Nephron (organoid): ENCODE measurements at regions not wholly inside any gene's neighbourhood (a gene's known extent, or its start where the extent isn't known, plus 50 kb on each side); places are given as distances from the start of the nearest gene placed in this dataset.

Experiments
- H3K27ac Mint-ChIP-seq, 3 experiments: 2 replicates each; pipeline ENCODE4 v1.8.0; 2020; ENCODE audit warnings: mixed read lengths in 3 of 3, mild to moderate bottlenecking in 2 of 3, moderate library complexity in 1 of 3
- H3K27me3 Mint-ChIP-seq: 2 replicates; pipeline ENCODE4 v1.8.0; 2021; ENCODE audit warnings: low read depth, mild to moderate bottlenecking, moderate library complexity, mixed read lengths
- H3K36me3 Mint-ChIP-seq: 2 replicates; pipeline ENCODE4 v1.8.0; 2020; ENCODE audit warnings: low read depth, mixed read lengths
- H3K4me1 Mint-ChIP-seq: 2 replicates; pipeline ENCODE4 v1.8.0; 2020; ENCODE audit warnings: mixed read lengths
- H3K4me3 Mint-ChIP-seq, 3 experiments: 2 replicates each; pipeline ENCODE4 v1.8.0; 2020; ENCODE audit warnings: mild to moderate bottlenecking in 3 of 3, mixed read lengths in 3 of 3, moderate library complexity in 2 of 3
- H3K9me3 Mint-ChIP-seq: 2 replicates; pipeline ENCODE4 v1.8.0; 2020; ENCODE audit warnings: mixed read lengths
- CTCF ChIP-seq, 3 experiments: fragments of 200-600 bp; sonication (generic); IDR thresholded peaks; one replicate each; pipeline ENCODE4 v1.5.0; 2021; ENCODE audit warnings: antibody characterized with exemption in 3 of 3; ENCODE audit not compliant: unreplicated experiment in 3 of 3

GRCh38 chr3:153066983-153067382, 95.0 kb upstream of the RAP2B start:
- TF ChIP-seq CTCF (IDR thresholded peaks at IDR 0.05; ENCODE audit: unreplicated experiment in 3 of 3): no peak
- no peak overlapping the region for H3K4me3 Mint-ChIP-seq

GRCh38 chr3:153069598-153070510, 92.2 kb upstream of the RAP2B start:
- Mint-ChIP-seq H3K4me3 (no peak overlapping the region), H3K27ac (no peak overlapping the region), H3K27me3 (no peaks in the 10 kb centered on the region), H3K9me3 (no peaks in the 10 kb centered on the region), H3K36me3 (no peaks in the 10 kb centered on the region), H3K4me1 (peaks cover 5% of the 10 kb centered on the region)
- no peak for TF ChIP-seq CTCF (IDR thresholded peaks at IDR 0.05; ENCODE audit: unreplicated experiment in 3 of 3)

More at GRCh38 chr3:153066983-153067382, 95.0 kb upstream of the RAP2B start:
- H3K9me3 Mint-ChIP-seq: no peaks in the 10 kb centered on the region
- no peaks in the 10 kb centered on the region for H3K36me3 Mint-ChIP-seq
- no peak overlapping the region for H3K27ac Mint-ChIP-seq
- peaks cover 5% of the 10 kb centered on the region for H3K4me1 Mint-ChIP-seq
- no peaks in the 10 kb centered on the region for H3K27me3 Mint-ChIP-seq

GRCh38 chr3:153070511-153070868, 91.5 kb upstream of the RAP2B start:
- Mint-ChIP-seq H3K9me3 (no peaks in the 10 kb centered on the region), H3K4me1 (peaks cover 5% of the 10 kb centered on the region), H3K4me3 (no peak overlapping the region), H3K36me3 (no peaks in the 10 kb centered on the region), H3K27ac (no peak overlapping the region), H3K27me3 (no peaks in the 10 kb centered on the region)
- no peak for TF ChIP-seq CTCF (IDR thresholded peaks at IDR 0.05; ENCODE audit: unreplicated experiment in 3 of 3)

DNA sequence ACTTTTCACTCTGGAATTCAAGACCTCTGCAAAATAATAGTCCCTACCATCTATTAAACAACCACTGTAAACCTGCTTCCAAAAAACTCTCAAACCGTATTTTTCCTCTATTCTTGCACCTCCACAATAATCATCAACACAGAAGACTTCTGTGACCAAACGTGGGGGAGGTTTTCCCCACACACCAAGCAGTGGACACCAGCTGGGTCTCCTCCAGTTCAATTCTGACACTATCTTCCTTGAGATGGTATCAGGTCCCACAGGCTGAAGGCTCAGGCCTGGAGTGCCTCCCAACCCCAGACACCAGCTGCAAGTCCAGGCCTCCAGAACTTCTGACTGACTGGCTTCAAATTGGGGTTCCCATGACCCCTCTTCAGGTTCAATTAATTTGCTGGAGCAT, 89.6 kb upstream of the RAP2B start:
- H3K4me3 Mint-ChIP-seq: no peak overlapping the region
- H3K27me3 Mint-ChIP-seq: no peaks in the 10 kb centered on the region
- no peak overlapping the region for H3K27ac Mint-ChIP-seq
- no peaks in the 10 kb centered on the region for H3K9me3 Mint-ChIP-seq
- H3K36me3 Mint-ChIP-seq: no peaks in the 10 kb centered on the region
- peaks cover 5% of the 10 kb centered on the region for H3K4me1 Mint-ChIP-seq
- TF ChIP-seq CTCF (IDR thresholded peaks at IDR 0.05; ENCODE audit: unreplicated experiment in 3 of 3): no peak

GRCh38 chr3:153072856-153073255, 89.2 kb upstream of the RAP2B start:
- H3K36me3 Mint-ChIP-seq: no peaks in the 10 kb centered on the region
- H3K4me3 Mint-ChIP-seq: no peak overlapping the region
- H3K27ac Mint-ChIP-seq: no peak overlapping the region
- no peaks in the 10 kb centered on the region for H3K27me3 Mint-ChIP-seq
- no peak for TF ChIP-seq CTCF (IDR thresholded peaks at IDR 0.05; ENCODE audit: unreplicated experiment in 3 of 3)
- peaks cover 5% of the 10 kb centered on the region for H3K4me1 Mint-ChIP-seq
- H3K9me3 Mint-ChIP-seq: no peaks in the 10 kb centered on the region

GRCh38 chr3:153073636-153074035, 88.4 kb upstream of the RAP2B start:
- H3K4me3 Mint-ChIP-seq: no peak overlapping the region
- H3K4me1 Mint-ChIP-seq: peaks cover 5% of the 10 kb centered on the region
- H3K36me3 Mint-ChIP-seq: no peaks in the 10 kb centered on the region
- no peaks in the 10 kb centered on the region for H3K27me3 Mint-ChIP-seq
- TF ChIP-seq CTCF (IDR thresholded peaks at IDR 0.05; ENCODE audit: unreplicated experiment in 3 of 3): no peak
- no peak overlapping the region for H3K27ac Mint-ChIP-seq
- H3K9me3 Mint-ChIP-seq: no peaks in the 10 kb centered on the region
